OCI-LY1 (cell line): ENCODE measurements at regions not wholly inside any gene's neighbourhood (a gene's known extent, or its start where the extent isn't known, plus 50 kb on each side); places are given as distances from the start of the nearest gene placed in this dataset.

Experiments used
- H2AFZ ChIP-seq: fragments of 200-600 bp; sonication (generic), shearing (Covaris generic); 2 replicates; pipeline ENCODE4 v1.6.0; 2014; ENCODE audit warnings: antibody characterized with exemption, mild to moderate bottlenecking, low read length
- H3F3A ChIP-seq: fragments of 200-600 bp; sonication (generic), shearing (Covaris generic); 2 replicates; pipeline ENCODE4 v1.6.0; 2014; ENCODE audit warnings: mild to moderate bottlenecking, antibody characterized with exemption, low read length, moderate library complexity; ENCODE audit not compliant: insufficient read depth
- H3K27ac ChIP-seq: fragments of 200-600 bp; sonication (generic); 2 replicates; pipeline ENCODE4 v1.5.1; 2014; ENCODE audit warnings: low read length, mixed run types, mild to moderate bottlenecking, low read depth; ENCODE audit not compliant: poor library complexity, severe bottlenecking
- H3K27me3 ChIP-seq: fragments of 200-600 bp; sonication (generic); 2 replicates; pipeline ENCODE4 v1.6.0; 2014; ENCODE audit warnings: antibody characterized with exemption, mild to moderate bottlenecking, low read length, moderate library complexity; ENCODE audit not compliant: insufficient read depth
- H3K36me3 ChIP-seq: fragments of 200-600 bp; sonication (generic); 2 replicates; pipeline ENCODE4 v1.6.1; 2014; ENCODE audit warnings: mild to moderate bottlenecking, antibody characterized with exemption, low read length, moderate library complexity, mixed read lengths; ENCODE audit not compliant: insufficient read depth
- H3K4me1 ChIP-seq: fragments of 200-600 bp; sonication (generic); 2 replicates; pipeline ENCODE4 v1.5.1; 2014; ENCODE audit warnings: mild to moderate bottlenecking, low read length, moderate library complexity; ENCODE audit not compliant: insufficient read depth, severe bottlenecking
- H3K4me2 ChIP-seq: fragments of 200-600 bp; sonication (generic), shearing (Covaris generic); 2 replicates; pipeline ENCODE4 v1.6.1; 2014; ENCODE audit warnings: low read length
- H3K4me3 ChIP-seq: fragments of 200-600 bp; sonication (generic); 2 replicates; pipeline ENCODE4 v1.5.1; 2014; ENCODE audit warnings: low read length, low read depth, mild to moderate bottlenecking, mixed read lengths; ENCODE audit not compliant: poor library complexity, severe bottlenecking
- H3K79me2 ChIP-seq: fragments of 200-600 bp; shearing (Covaris generic); 2 replicates; pipeline ENCODE4 v1.6.1; 2016; ENCODE audit warnings: mixed run types, low read length, mixed read lengths; ENCODE audit not compliant: insufficient read depth
- H3K9ac ChIP-seq: fragments of 200-600 bp; sonication (generic), shearing (Covaris generic); 2 replicates; pipeline ENCODE4 v1.6.1; 2014; ENCODE audit warnings: mild to moderate bottlenecking, low read length, mixed read lengths
- H3K9me2 ChIP-seq: fragments of 200-600 bp; sonication (generic), shearing (Covaris generic); 2 replicates; pipeline ENCODE4 v1.6.1; 2014; ENCODE audit warnings: low read depth, mild to moderate bottlenecking, low read length, mixed read lengths
- H3K9me3 ChIP-seq: fragments of 200-600 bp; shearing (Covaris generic); 2 replicates; pipeline ENCODE4 v1.6.1; 2014; ENCODE audit warnings: low read length, mixed read lengths
- H4K20me1 ChIP-seq: fragments of 200-600 bp; sonication (generic), shearing (Covaris generic); 2 replicates; pipeline ENCODE4 v1.6.0; 2016; ENCODE audit warnings: mild to moderate bottlenecking, low read length; ENCODE audit not compliant: insufficient read depth
- EZH2 ChIP-seq: fragments of 200-600 bp; sonication (generic), shearing (Covaris generic); IDR thresholded peaks from 2 replicates; pipeline ENCODE4 v1.8.0; 2017; ENCODE audit warnings: borderline replicate concordance, mixed run types, mild to moderate bottlenecking, antibody characterized with exemption, low read length, moderate library complexity, mixed read lengths
- TF ChIP-seq, protein P1 (sequence below): fragments of 200-600 bp; sonication (generic), shearing (Covaris generic); IDR thresholded peaks from 2 replicates; pipeline ENCODE4 v1.5.1; 2017; ENCODE audit warnings: mild to moderate bottlenecking, antibody characterized with exemption, low read length, moderate library complexity, mixed read lengths

DNA sequence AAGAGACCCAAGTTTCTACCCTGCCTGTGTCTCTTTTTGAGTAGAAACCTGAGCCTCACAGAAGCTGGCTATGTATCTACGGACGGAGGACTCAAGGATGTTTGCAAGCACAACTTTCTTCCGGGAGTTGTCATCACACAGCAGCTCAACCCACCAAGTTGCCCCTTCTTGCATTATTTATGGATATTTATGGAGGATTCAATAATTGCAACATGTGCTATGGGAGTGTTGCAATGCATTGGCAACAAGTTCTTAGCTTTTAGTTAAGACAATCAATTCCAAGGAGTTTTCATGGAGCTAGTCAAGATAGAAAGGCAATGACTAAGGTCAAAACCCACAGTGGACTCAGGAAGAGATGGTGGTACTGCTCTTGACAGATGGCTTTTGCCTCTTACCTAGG is 336.9 kb downstream of the ENC1 start:
- Histone ChIP-seq H3K9ac (no peak overlapping the region), H3K36me3 (no peaks in the 10 kb centered on the region), H3K27ac (no peak overlapping the region), H3K4me3 (no peak overlapping the region), H4K20me1 (no peaks in the 10 kb centered on the region), H3K9me2 (no peaks in the 10 kb centered on the region), H3K9me3 (no peaks in the 10 kb centered on the region), H3K4me2 (no peak overlapping the region), H2AFZ (no peak overlapping the region), H3K4me1 (no peaks in the 10 kb centered on the region), H3K27me3 (no peaks in the 10 kb centered on the region), H3F3A (no peaks in the 10 kb centered on the region), H3K79me2 (no peaks in the 10 kb centered on the region)
- TF ChIP-seq EZH2: no peak
- TF ChIP-seq, protein P1, sequence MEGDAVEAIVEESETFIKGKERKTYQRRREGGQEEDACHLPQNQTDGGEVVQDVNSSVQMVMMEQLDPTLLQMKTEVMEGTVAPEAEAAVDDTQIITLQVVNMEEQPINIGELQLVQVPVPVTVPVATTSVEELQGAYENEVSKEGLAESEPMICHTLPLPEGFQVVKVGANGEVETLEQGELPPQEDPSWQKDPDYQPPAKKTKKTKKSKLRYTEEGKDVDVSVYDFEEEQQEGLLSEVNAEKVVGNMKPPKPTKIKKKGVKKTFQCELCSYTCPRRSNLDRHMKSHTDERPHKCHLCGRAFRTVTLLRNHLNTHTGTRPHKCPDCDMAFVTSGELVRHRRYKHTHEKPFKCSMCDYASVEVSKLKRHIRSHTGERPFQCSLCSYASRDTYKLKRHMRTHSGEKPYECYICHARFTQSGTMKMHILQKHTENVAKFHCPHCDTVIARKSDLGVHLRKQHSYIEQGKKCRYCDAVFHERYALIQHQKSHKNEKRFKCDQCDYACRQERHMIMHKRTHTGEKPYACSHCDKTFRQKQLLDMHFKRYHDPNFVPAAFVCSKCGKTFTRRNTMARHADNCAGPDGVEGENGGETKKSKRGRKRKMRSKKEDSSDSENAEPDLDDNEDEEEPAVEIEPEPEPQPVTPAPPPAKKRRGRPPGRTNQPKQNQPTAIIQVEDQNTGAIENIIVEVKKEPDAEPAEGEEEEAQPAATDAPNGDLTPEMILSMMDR: no peak

DNA sequence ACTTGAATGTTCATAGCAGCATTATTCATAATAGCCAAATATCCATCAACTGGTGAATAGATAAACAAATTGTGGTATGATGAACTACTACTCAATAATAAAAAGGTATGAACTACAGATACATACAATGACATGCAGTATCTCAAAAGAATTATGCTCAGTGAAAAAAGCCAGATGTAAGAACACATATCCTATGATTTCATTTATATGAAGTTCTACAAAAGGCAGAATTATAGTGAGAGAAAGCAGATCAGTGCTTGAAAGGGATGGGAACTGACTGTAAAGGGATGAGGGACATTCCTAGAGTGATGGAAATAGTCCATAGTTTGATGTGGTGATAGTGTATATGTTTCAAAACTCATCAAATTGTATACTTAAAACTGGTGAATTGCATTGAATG is 339.0 kb downstream of the ENC1 start:
- Histone ChIP-seq H3F3A (no peaks in the 10 kb centered on the region), H3K4me1 (no peaks in the 10 kb centered on the region), H3K9me3 (no peaks in the 10 kb centered on the region), H3K4me3 (no peak overlapping the region), H3K79me2 (no peaks in the 10 kb centered on the region), H3K4me2 (no peak overlapping the region), H3K9me2 (no peaks in the 10 kb centered on the region), H4K20me1 (no peaks in the 10 kb centered on the region), H3K36me3 (no peaks in the 10 kb centered on the region), H3K9ac (no peak overlapping the region), H3K27me3 (no peaks in the 10 kb centered on the region), H2AFZ (no peak overlapping the region), H3K27ac (no peak overlapping the region)
- TF ChIP-seq, protein P1: no peak
- no peak for TF ChIP-seq EZH2

DNA sequence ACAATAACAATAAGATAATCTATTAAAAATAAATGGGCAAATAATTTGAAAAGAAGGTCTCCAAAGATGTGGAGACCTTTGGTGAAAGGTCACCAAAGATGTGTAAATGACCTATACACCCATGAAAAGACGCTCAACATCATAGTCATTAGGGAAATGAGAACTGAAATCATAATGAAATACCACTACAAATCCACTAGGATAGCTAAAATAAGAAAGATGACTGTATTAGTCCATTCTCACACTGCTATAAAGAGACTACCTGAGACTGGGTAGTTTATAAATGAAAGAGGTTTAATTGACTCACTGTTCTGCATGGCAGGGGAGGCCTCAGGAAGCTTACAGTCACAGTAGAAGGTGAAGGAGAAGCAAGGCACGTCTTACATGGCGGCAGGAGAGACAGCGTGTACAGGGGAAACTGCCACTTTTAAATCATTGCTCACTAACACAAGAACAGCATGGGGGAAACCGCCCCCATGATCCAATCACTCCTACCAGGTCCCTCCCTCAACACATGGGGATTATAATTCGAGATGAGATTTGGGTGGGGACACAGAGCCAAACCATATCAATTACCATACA is 339.6 kb downstream of the ENC1 start:
- no peaks in the 10 kb centered on the region for H3K36me3 ChIP-seq
- no peak overlapping the region for H2AFZ ChIP-seq
- TF ChIP-seq, protein P1: no peak
- no peak for TF ChIP-seq EZH2
- no peak overlapping the region for H3K4me3 ChIP-seq
- H3F3A ChIP-seq: no peaks in the 10 kb centered on the region
- no peaks in the 10 kb centered on the region for H3K9me3 ChIP-seq
- no peaks in the 10 kb centered on the region for H3K4me1 ChIP-seq
- H3K9me2 ChIP-seq: no peaks in the 10 kb centered on the region
- H3K4me2 ChIP-seq: no peak overlapping the region
- no peaks in the 10 kb centered on the region for H3K79me2 ChIP-seq
- H4K20me1 ChIP-seq: no peaks in the 10 kb centered on the region
- no peak overlapping the region for H3K9ac ChIP-seq
- no peaks in the 10 kb centered on the region for H3K27me3 ChIP-seq
- no peak overlapping the region for H3K27ac ChIP-seq
